SK-N-SH treated with all-trans-retinoic acid at 6 μM for 48 hours (cell line): ENCODE measurements at regions not wholly inside any gene's neighbourhood (a gene's known extent, or its start where the extent isn't known, plus 50 kb on each side); places are given as distances from the start of the nearest gene placed in this dataset.

Source experiments
- BACH2 ChIP-seq: fragments of 250-450 bp; sonication (Bioruptor Pico); IDR thresholded peaks from 2 replicates; pipeline ENCODE4 v1.9.0; 2021; ENCODE audit warnings: mild to moderate bottlenecking, borderline replicate concordance
- ESRRG ChIP-seq: fragments of 250-450 bp; sonication (Bioruptor Pico); IDR thresholded peaks from 2 replicates; pipeline ENCODE4 v1.6.1; 2021; ENCODE audit warnings: mild to moderate bottlenecking
- ISL1 ChIP-seq: fragments of 250-450 bp; sonication (Bioruptor Pico); IDR thresholded peaks from 2 replicates; pipeline ENCODE4 v2.1.2; 2022; ENCODE audit warnings: mild to moderate bottlenecking, moderate library complexity
- OSR1 ChIP-seq: fragments of 250-450 bp; sonication (Bioruptor Pico); IDR thresholded peaks from 2 replicates; pipeline ENCODE4 v1.8.0; 2022; ENCODE audit warnings: moderate library complexity, mild to moderate bottlenecking, inconsistent platforms
- RARB ChIP-seq: fragments of 250-450 bp; sonication (Bioruptor Pico); IDR thresholded peaks from 2 replicates; pipeline ENCODE4 v1.8.0; 2021; ENCODE audit warnings: mild to moderate bottlenecking, moderate library complexity
- TCF4 ChIP-seq: fragments of 250-450 bp; sonication (Bioruptor Pico); IDR thresholded peaks from 2 replicates; pipeline ENCODE4 v1.8.0; 2021; ENCODE audit warnings: mild to moderate bottlenecking, moderate library complexity, borderline replicate concordance
- ZC3H10 ChIP-seq: fragments of 250-450 bp; sonication (Bioruptor Pico); IDR thresholded peaks from 2 replicates; pipeline ENCODE4 v1.5.1; 2021; ENCODE audit warnings: mild to moderate bottlenecking, moderate library complexity
- ZFP3 ChIP-seq: fragments of 250-450 bp; sonication (Bioruptor Pico); IDR thresholded peaks from 2 replicates; pipeline ENCODE4 v1.5.0; 2020; ENCODE audit warnings: mild to moderate bottlenecking, moderate library complexity
- ZFP30 ChIP-seq: fragments of 450-650 bp; formaldehyde crosslinking; IDR thresholded peaks from 2 replicates; pipeline ENCODE4 v1.5.0; 2022; ENCODE audit warnings: mild to moderate bottlenecking, moderate library complexity
- ZNF70 ChIP-seq: fragments of 450-650 bp; formaldehyde crosslinking; IDR thresholded peaks from 2 replicates; pipeline ENCODE4 v1.5.0; 2020; ENCODE audit warnings: mild to moderate bottlenecking, moderate library complexity
- TF ChIP-seq, protein P1 (sequence below): fragments of 250-450 bp; sonication (Bioruptor Pico); IDR thresholded peaks from 2 replicates; pipeline ENCODE4 v1.5.0; 2020; ENCODE audit warnings: mild to moderate bottlenecking, moderate library complexity
- TF ChIP-seq, protein P2 (sequence below): fragments of 250-450 bp; sonication (Bioruptor Pico); IDR thresholded peaks from 2 replicates; pipeline ENCODE4 v1.8.0; 2020; ENCODE audit warnings: mild to moderate bottlenecking, moderate library complexity, borderline replicate concordance

DNA sequence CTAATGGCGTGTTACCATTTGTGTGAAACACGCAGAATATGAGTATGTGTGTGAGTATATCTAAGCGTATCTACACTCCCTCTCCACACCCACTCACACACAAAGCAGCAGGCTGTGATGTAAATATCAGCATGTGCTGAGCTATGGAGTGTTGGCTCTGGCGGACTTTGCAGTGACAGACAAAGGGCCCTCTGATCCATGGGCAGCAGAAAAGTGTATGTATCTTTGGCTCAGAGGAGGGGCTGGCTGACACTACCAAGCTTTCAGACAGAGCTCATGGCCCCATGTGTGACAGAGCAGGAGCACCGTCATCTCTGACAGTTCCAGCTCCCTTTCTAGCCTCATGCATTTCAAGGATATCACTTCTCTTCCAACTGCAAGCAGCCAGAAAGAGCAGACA lies 57.2 kb upstream of the ASB18 start:
- no peak for TF ChIP-seq BACH2
- TF ChIP-seq ZC3H10 (CRISPR knock-in tag): no peak
- no peak for TF ChIP-seq ISL1 (CRISPR knock-in tag)
- TF ChIP-seq ZNF70 (CRISPR knock-in tag): no peak
- no peak for TF ChIP-seq RARB (CRISPR knock-in tag)
- no peak for TF ChIP-seq ZFP3
- TF ChIP-seq, protein P1, sequence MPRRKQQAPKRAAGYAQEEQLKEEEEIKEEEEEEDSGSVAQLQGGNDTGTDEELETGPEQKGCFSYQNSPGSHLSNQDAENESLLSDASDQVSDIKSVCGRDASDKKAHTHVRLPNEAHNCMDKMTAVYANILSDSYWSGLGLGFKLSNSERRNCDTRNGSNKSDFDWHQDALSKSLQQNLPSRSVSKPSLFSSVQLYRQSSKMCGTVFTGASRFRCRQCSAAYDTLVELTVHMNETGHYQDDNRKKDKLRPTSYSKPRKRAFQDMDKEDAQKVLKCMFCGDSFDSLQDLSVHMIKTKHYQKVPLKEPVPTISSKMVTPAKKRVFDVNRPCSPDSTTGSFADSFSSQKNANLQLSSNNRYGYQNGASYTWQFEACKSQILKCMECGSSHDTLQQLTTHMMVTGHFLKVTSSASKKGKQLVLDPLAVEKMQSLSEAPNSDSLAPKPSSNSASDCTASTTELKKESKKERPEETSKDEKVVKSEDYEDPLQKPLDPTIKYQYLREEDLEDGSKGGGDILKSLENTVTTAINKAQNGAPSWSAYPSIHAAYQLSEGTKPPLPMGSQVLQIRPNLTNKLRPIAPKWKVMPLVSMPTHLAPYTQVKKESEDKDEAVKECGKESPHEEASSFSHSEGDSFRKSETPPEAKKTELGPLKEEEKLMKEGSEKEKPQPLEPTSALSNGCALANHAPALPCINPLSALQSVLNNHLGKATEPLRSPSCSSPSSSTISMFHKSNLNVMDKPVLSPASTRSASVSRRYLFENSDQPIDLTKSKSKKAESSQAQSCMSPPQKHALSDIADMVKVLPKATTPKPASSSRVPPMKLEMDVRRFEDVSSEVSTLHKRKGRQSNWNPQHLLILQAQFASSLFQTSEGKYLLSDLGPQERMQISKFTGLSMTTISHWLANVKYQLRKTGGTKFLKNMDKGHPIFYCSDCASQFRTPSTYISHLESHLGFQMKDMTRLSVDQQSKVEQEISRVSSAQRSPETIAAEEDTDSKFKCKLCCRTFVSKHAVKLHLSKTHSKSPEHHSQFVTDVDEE (CRISPR knock-in tag): no peak
- no peak for TF ChIP-seq OSR1 (CRISPR knock-in tag)
- TF ChIP-seq, protein P2, sequence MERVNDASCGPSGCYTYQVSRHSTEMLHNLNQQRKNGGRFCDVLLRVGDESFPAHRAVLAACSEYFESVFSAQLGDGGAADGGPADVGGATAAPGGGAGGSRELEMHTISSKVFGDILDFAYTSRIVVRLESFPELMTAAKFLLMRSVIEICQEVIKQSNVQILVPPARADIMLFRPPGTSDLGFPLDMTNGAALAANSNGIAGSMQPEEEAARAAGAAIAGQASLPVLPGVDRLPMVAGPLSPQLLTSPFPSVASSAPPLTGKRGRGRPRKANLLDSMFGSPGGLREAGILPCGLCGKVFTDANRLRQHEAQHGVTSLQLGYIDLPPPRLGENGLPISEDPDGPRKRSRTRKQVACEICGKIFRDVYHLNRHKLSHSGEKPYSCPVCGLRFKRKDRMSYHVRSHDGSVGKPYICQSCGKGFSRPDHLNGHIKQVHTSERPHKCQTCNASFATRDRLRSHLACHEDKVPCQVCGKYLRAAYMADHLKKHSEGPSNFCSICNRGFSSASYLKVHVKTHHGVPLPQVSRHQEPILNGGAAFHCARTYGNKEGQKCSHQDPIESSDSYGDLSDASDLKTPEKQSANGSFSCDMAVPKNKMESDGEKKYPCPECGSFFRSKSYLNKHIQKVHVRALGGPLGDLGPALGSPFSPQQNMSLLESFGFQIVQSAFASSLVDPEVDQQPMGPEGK (CRISPR knock-in tag): no peak
- TF ChIP-seq ZFP30: no peak
- TF ChIP-seq TCF4 (CRISPR knock-in tag): no peak
- no peak for TF ChIP-seq ESRRG (CRISPR knock-in tag)
